ENCODE measurements at regions not wholly inside any gene's neighbourhood (a gene's known extent, or its start where the extent isn't known, plus 50 kb on each side); places are given as distances from the start of the nearest gene placed in this dataset.

DNA sequence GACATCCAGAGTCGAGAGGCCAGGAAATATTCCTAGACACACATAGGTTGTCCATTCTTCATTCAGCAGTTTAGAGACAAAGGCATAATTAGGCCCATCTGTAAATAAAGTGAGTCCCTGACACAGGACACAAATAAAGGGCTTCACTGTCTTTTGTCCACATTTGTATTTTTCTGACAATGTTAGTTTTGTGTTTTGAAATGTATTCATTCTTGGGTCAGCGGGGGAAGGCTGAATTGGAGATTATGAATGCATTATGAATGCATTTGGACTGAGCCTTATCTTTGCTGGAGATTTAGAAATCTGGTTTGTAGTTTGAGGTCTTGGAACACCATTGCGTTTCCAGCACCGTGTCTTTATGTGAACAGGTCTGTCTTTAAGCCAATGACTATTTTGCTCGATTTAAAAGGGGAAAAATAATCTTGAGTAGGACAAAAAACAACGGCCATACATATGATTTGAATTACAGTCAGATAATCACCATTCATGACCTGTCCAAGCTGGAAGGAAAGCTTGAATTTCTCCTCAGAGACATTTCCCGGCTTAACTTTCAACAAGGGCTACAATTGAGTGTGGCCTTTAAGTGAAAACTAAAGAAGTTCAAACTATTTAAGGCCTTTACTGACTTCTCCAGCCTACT, 334.8 kb downstream of the WDR11 start:
- TF ChIP-seq EZH2 (IDR thresholded peaks at IDR 0.05; ENCODE audit: low read depth, unreplicated experiment) (no peak), POLR2AphosphoS5 (IDR thresholded peaks at IDR 0.05; ENCODE audit: low read depth) (no peak), ZNF114 (CRISPR knock-in tag; IDR thresholded peaks at IDR 0.05) (no peak), CREB1 (CRISPR knock-in tag; IDR thresholded peaks at IDR 0.05; ENCODE audit: low read depth) (no peak), NANOG (IDR thresholded peaks at IDR 0.05; ENCODE audit: borderline replicate concordance) (no peak), ZNF331 (CRISPR knock-in tag; IDR thresholded peaks at IDR 0.05; ENCODE audit: low read depth) (no peak), EZH2phosphoT487 (IDR thresholded peaks at IDR 0.05; ENCODE audit: unreplicated experiment) (no peak), JUNB (IDR thresholded peaks at IDR 0.05; ENCODE audit: unreplicated experiment) (no peak)
- TF ChIP-seq, protein P1, sequence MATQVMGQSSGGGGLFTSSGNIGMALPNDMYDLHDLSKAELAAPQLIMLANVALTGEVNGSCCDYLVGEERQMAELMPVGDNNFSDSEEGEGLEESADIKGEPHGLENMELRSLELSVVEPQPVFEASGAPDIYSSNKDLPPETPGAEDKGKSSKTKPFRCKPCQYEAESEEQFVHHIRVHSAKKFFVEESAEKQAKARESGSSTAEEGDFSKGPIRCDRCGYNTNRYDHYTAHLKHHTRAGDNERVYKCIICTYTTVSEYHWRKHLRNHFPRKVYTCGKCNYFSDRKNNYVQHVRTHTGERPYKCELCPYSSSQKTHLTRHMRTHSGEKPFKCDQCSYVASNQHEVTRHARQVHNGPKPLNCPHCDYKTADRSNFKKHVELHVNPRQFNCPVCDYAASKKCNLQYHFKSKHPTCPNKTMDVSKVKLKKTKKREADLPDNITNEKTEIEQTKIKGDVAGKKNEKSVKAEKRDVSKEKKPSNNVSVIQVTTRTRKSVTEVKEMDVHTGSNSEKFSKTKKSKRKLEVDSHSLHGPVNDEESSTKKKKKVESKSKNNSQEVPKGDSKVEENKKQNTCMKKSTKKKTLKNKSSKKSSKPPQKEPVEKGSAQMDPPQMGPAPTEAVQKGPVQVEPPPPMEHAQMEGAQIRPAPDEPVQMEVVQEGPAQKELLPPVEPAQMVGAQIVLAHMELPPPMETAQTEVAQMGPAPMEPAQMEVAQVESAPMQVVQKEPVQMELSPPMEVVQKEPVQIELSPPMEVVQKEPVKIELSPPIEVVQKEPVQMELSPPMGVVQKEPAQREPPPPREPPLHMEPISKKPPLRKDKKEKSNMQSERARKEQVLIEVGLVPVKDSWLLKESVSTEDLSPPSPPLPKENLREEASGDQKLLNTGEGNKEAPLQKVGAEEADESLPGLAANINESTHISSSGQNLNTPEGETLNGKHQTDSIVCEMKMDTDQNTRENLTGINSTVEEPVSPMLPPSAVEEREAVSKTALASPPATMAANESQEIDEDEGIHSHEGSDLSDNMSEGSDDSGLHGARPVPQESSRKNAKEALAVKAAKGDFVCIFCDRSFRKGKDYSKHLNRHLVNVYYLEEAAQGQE (IDR thresholded peaks at IDR 0.05; ENCODE audit: unreplicated experiment), result no peak
- TF ChIP-seq, protein P2, sequence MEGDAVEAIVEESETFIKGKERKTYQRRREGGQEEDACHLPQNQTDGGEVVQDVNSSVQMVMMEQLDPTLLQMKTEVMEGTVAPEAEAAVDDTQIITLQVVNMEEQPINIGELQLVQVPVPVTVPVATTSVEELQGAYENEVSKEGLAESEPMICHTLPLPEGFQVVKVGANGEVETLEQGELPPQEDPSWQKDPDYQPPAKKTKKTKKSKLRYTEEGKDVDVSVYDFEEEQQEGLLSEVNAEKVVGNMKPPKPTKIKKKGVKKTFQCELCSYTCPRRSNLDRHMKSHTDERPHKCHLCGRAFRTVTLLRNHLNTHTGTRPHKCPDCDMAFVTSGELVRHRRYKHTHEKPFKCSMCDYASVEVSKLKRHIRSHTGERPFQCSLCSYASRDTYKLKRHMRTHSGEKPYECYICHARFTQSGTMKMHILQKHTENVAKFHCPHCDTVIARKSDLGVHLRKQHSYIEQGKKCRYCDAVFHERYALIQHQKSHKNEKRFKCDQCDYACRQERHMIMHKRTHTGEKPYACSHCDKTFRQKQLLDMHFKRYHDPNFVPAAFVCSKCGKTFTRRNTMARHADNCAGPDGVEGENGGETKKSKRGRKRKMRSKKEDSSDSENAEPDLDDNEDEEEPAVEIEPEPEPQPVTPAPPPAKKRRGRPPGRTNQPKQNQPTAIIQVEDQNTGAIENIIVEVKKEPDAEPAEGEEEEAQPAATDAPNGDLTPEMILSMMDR (conservative IDR thresholded peaks at IDR 0.05; ENCODE audit: low read depth in 2 of 2), result no peak

All from GM23338 (cell line).